ENCODE measurements at regions not wholly inside any gene's neighbourhood (a gene's known extent, or its start where the extent isn't known, plus 50 kb on each side); places are given as distances from the start of the nearest gene placed in this dataset.

DNA sequence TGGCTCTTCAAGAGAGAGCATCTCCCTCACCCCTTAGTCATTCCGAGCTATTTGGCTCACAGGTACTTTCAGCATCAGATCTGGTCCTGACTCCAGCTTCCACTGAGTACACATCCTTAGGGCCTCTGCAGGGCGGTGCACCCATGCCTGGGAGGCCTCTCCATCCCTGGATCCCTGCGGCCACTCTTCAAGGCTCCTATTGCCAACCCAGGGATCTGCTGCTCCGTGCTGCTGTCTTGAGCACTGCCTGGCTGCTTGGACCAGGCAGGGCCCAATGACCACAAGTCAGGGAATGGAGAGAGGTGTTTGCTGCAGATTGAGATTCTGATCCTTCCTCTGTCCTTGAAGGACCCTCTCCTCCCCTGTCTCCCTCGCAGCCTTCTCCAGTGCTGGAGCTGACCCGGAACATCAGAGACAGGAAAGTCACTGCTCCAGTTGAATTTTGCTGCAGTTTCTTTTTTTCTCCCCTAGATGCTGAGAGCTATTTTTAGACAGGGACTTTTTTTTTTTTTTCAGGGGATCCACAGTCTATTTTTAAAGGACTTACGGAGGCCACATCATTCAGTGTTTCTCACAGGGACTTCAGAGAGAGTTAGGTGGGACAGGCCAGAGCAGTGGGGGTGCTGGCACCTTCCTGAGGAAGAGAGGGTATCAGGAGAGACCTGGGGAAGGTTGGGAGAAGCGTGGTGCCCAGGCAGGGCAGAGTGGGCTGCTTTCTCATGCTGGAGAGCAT is 50.1 kb upstream of the KCNA1 start:
- Histone ChIP-seq H3K4me3 (ENCODE audit: low read depth, low read length, poor library complexity, severe bottlenecking) (no peak overlapping the region), H3K79me2 (ENCODE audit: insufficient read depth, low read depth, low read length) (no peaks in the 10 kb centered on the region), H3K9me3 (ENCODE audit: low read length) (no peaks in the 10 kb centered on the region), H3K4me2 (ENCODE audit: low read length) (no peak overlapping the region), H3K9me2 (ENCODE audit: insufficient read depth, low read length) (no peaks in the 10 kb centered on the region), H2AFZ (ENCODE audit: low read length) (no peak overlapping the region), H3K36me3 (ENCODE audit: insufficient read depth, low read length) (no peaks in the 10 kb centered on the region), H3K27ac (ENCODE audit: low read depth, low read length, poor library complexity, severe bottlenecking) (no peak overlapping the region), H3K4me1 (ENCODE audit: insufficient read depth, low read length, poor library complexity, severe bottlenecking) (peaks cover 15% of the 10 kb centered on the region), H4K20me1 (ENCODE audit: insufficient read depth, low read length) (no peaks in the 10 kb centered on the region)
- TF ChIP-seq, protein P1, sequence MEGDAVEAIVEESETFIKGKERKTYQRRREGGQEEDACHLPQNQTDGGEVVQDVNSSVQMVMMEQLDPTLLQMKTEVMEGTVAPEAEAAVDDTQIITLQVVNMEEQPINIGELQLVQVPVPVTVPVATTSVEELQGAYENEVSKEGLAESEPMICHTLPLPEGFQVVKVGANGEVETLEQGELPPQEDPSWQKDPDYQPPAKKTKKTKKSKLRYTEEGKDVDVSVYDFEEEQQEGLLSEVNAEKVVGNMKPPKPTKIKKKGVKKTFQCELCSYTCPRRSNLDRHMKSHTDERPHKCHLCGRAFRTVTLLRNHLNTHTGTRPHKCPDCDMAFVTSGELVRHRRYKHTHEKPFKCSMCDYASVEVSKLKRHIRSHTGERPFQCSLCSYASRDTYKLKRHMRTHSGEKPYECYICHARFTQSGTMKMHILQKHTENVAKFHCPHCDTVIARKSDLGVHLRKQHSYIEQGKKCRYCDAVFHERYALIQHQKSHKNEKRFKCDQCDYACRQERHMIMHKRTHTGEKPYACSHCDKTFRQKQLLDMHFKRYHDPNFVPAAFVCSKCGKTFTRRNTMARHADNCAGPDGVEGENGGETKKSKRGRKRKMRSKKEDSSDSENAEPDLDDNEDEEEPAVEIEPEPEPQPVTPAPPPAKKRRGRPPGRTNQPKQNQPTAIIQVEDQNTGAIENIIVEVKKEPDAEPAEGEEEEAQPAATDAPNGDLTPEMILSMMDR (conservative IDR thresholded peaks at IDR 0.05; ENCODE audit: low read length) = no peak
- TF ChIP-seq EZH2phosphoT487 (IDR thresholded peaks at IDR 0.05; ENCODE audit: borderline replicate concordance, low read depth, low read length) = no peak
- ChIA-PET CTCF (ENCODE audit: unreplicated experiment) (no interaction called here), POLR2A (no interaction called here)
- no peak for DNase-seq (ENCODE audit: low spot score)
- no TSS peak for BruUV-seq (replicated peaks)
- intact Hi-C loops (cut with micrococcal nuclease; ENCODE audit: unreplicated experiment) = loop anchor here (5.0 kb wide), 1 partner anchor 282 kb away; no protein-coding TSS in a partner anchor

Measured in OCI-LY7 (cell line).